Stimulated activated naive CD8-positive, alpha-beta T cell treated with anti-CD3 and anti-CD28 coated beads, Interleukin-15, amount 100 ng/mL, for 72 hours (primary cell): ENCODE measurements at regions not wholly inside any gene's neighbourhood (a gene's known extent, or its start where the extent isn't known, plus 50 kb on each side); places are given as distances from the start of the nearest gene placed in this dataset.

Source experiments
- ATAC-seq: fragments of 150-1000 bp; cut with Tn5 transposase; 2 replicates; pipeline ENCODE4 v1.10.0; 2021; ENCODE audit warnings: mild to moderate bottlenecking, moderate library complexity
- DNase-seq, 2 donors: peaks; one replicate each; pipeline ENCODE4 v3.0.0; 2021 to 2022
- H3K27ac Mint-ChIP-seq, 2 donors: one replicate each; pipeline ENCODE4 v1.8.0; 2022; ENCODE audit warnings: mild to moderate bottlenecking in 2 of 2, mixed read lengths in 2 of 2, moderate library complexity in 2 of 2
- H3K27me3 Mint-ChIP-seq: one replicate; pipeline ENCODE4 v1.8.0; 2022; ENCODE audit warnings: mixed read lengths
- H3K4me1 Mint-ChIP-seq: one replicate; pipeline ENCODE4 v1.8.0; 2022; ENCODE audit warnings: mild to moderate bottlenecking, mixed read lengths
- H3K4me3 Mint-ChIP-seq, 2 donors: one replicate each; pipeline ENCODE4 v1.8.0; 2022; ENCODE audit warnings: mild to moderate bottlenecking in 2 of 2, mixed read lengths in 2 of 2, moderate library complexity in 1 of 2
- H3K9me3 Mint-ChIP-seq, 2 donors: one replicate each; pipeline ENCODE4 v1.8.0; 2022; ENCODE audit warnings: mixed read lengths in 2 of 2

GRCh38 chr6:88301888-88302768 is 136.0 kb upstream of the CNR1 start:
- H3K4me3 Mint-ChIP-seq, result no peak overlapping the region
- ATAC-seq (no peak), DNase-seq (no peak)
- no peaks in the 10 kb centered on the region for H3K27me3 Mint-ChIP-seq
- H3K9me3 Mint-ChIP-seq, result no peaks in the 10 kb centered on the region
- H3K27ac Mint-ChIP-seq, result no peak overlapping the region
- H3K4me1 Mint-ChIP-seq, result no peaks in the 10 kb centered on the region

DNA sequence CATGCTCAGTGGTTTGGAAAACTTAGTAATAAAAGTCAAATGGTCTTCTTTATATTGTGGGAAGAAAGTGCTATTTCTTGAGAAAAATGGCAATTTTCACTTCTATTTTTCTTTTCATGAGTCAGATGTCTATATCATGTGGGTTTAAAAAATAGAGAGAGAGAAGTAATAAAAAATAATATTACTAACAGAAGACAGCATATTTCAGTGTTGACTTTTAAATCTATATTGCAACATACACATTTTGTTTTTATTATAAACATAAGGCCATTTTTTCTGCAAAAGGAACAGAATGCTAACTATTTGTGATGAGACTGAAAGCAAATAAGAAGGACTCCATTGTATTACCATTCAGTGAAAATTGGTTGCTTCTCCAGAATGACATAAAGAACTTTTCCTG is 135.1 kb upstream of the CNR1 start:
- Mint-ChIP-seq H3K4me3 (no peak overlapping the region), H3K9me3 (no peaks in the 10 kb centered on the region), H3K4me1 (no peaks in the 10 kb centered on the region), H3K27ac (no peak overlapping the region), H3K27me3 (no peaks in the 10 kb centered on the region)
- ATAC-seq (no peak), DNase-seq (no peak)

DNA sequence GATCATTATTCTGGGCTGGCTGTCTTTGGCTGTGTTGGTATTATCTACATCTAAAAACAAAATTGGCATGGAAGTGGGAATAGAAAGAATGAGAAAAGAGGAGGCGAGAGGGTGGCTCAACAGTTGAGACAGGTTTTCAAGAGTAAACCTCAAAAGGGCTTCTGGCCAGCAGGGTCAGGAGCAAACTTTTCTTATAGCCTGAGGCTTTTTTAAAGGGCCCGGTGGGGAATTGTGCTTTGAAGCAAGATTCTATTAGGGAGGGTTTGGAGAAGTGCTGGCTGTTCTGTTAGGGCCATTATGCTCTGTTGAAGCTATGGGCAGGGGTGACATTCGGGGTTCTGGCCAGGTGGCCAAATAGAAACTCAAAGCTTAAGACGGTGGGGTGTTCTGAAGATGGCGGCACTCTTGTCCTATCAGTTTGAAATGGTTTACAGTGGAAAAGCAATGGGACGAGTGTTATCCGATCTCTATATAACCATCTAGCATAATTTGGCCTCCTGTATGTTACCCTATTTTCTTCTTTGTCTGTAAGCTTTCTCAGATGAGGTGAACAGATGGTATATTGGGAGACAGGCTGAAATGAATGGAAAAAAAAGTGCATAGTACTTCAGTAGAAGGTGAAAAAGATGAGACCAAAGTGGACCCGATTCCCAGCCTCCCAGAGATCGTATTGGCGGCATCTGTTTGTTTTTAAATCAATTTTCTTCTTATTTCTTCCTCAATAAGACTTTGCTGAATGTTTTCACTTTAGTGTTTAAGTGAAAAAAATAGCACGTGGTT is 132.1 kb upstream of the CNR1 start:
- no peak for DNase-seq
- no peaks in the 10 kb centered on the region for H3K4me1 Mint-ChIP-seq
- no peak for ATAC-seq
- no peak overlapping the region for H3K27ac Mint-ChIP-seq
- no peak overlapping the region for H3K4me3 Mint-ChIP-seq
- H3K9me3 Mint-ChIP-seq, result no peaks in the 10 kb centered on the region
- H3K27me3 Mint-ChIP-seq, result no peaks in the 10 kb centered on the region

GRCh38 chr6:88296694-88297093 is 130.5 kb upstream of the CNR1 start:
- Mint-ChIP-seq H3K27me3 (no peaks in the 10 kb centered on the region), H3K27ac (no peak overlapping the region), H3K4me1 (no peaks in the 10 kb centered on the region), H3K9me3 (no peaks in the 10 kb centered on the region), H3K4me3 (no peak overlapping the region)
- DNase-seq (no peak), ATAC-seq (no peak)

GRCh38 chr6:88295663-88296062 is 129.5 kb upstream of the CNR1 start:
- DNase-seq (no peak), ATAC-seq (no peak)
- H3K9me3 Mint-ChIP-seq, result peaks cover 0 to 3% of the 10 kb centered on the region in 2 donors
- no peaks in the 10 kb centered on the region for H3K4me1 Mint-ChIP-seq
- no peaks in the 10 kb centered on the region for H3K27me3 Mint-ChIP-seq
- no peak overlapping the region for H3K27ac Mint-ChIP-seq
- no peak overlapping the region for H3K4me3 Mint-ChIP-seq

- H3K27me3 Mint-ChIP-seq, result no peaks in the 10 kb centered on the region
- DNase-seq (no peak), ATAC-seq (no peak)
- no peak overlapping the region for H3K27ac Mint-ChIP-seq
- no peak overlapping the region for H3K4me3 Mint-ChIP-seq
- peaks cover 0 to 6% of the 10 kb centered on the region in 2 donors for H3K9me3 Mint-ChIP-seq
- H3K4me1 Mint-ChIP-seq, result no peaks in the 10 kb centered on the region
Observed at GRCh38 chr6:88294702-88295101, 128.6 kb upstream of the CNR1 start.

- Mint-ChIP-seq H3K27ac (no peak overlapping the region), H3K4me1 (no peaks in the 10 kb centered on the region), H3K27me3 (no peaks in the 10 kb centered on the region), H3K9me3 (peaks cover 11 to 16% of the 10 kb centered on the region in 2 donors), H3K4me3 (no peak overlapping the region)
- ATAC-seq (no peak), DNase-seq (no peak)
Observed at GRCh38 chr6:88290411-88290810, 124.3 kb upstream of the CNR1 start.

DNA sequence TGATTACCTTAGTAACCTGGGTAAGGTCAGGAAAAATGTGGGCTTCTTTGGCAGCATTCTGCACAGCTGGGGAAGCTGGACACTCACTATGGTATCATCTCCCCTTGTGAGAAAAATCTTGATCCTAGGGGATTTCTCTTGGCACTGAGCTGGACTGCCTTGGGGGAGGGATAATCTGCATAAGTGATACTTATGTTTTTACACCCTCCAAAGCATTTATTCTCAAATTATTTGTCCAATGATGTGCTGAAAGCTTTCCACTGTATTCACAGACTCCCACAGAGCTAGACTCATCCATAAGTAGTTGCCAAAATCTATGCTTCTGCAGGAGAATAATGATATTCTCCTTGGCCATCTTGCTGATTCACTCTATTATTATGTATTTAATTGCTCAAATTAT is 121.5 kb upstream of the CNR1 start:
- Mint-ChIP-seq H3K4me1 (no peaks in the 10 kb centered on the region), H3K27me3 (no peaks in the 10 kb centered on the region), H3K27ac (no peak overlapping the region), H3K9me3 (peaks cover 15 to 16% of the 10 kb centered on the region in 2 donors), H3K4me3 (no peak overlapping the region)
- no peak for DNase-seq
- ATAC-seq, result no peak

- Mint-ChIP-seq H3K4me3 (no peak overlapping the region), H3K27me3 (no peaks in the 10 kb centered on the region), H3K9me3 (no peaks in the 10 kb centered on the region), H3K27ac (no peak overlapping the region), H3K4me1 (no peaks in the 10 kb centered on the region)
- ATAC-seq (peak; percentile 35), DNase-seq (no peak)
Observed at GRCh38 chr6:88276331-88276730, 110.2 kb upstream of the CNR1 start.

DNA sequence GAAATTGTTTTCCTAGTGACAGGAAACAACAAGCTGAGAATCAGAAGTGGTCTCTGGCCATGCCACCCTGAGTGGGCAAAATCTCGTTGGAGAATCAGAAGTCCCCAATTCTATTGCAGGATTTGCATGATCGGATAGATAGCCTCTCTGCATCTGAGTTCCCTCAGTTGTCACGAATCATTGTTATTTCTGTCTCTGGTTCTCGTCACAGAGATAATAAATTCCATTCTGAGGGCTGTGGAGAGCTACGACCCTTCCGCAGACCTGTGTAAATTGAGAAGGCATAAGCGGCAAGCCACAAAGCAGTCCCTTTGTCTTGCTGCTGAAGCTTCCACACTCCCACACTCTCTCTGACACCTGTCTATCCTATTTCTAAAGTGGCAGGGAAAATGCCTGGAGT is 102.4 kb upstream of the CNR1 start:
- no peak for ATAC-seq

DNA sequence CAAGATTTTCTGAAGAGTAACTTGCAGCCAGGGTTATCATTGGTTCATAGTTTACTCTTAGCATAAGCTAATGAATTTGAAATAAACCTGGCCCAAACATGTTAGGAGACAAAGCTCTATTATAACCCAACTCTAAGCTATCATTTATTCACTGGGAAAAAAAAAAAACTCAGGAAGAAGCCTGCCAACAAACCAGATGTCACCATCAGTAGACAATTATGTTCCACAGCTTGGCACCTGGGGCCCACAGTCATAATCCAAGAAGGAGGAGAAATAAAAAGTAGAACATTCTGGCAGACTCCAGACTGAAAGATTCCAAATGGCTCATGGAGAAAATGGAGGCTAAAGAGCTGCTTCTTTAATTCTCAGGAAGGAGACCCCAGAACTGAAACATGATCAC is 100.0 kb upstream of the CNR1 start:
- ATAC-seq (no peak), DNase-seq (no peak)
- Mint-ChIP-seq H3K4me3 (no peak overlapping the region), H3K27ac (no peak overlapping the region), H3K4me1 (no peaks in the 10 kb centered on the region), H3K9me3 (no peaks in the 10 kb centered on the region), H3K27me3 (peaks cover 17% of the 10 kb centered on the region)

More for the DNA sequence above, 102.4 kb upstream of the CNR1 start:
- no peaks in the 10 kb centered on the region for H3K4me1 Mint-ChIP-seq
- DNase-seq, result no peak
- peaks cover 12% of the 10 kb centered on the region for H3K27me3 Mint-ChIP-seq
- no peak overlapping the region for H3K27ac Mint-ChIP-seq
- no peaks in the 10 kb centered on the region for H3K9me3 Mint-ChIP-seq
- no peak overlapping the region for H3K4me3 Mint-ChIP-seq

DNA sequence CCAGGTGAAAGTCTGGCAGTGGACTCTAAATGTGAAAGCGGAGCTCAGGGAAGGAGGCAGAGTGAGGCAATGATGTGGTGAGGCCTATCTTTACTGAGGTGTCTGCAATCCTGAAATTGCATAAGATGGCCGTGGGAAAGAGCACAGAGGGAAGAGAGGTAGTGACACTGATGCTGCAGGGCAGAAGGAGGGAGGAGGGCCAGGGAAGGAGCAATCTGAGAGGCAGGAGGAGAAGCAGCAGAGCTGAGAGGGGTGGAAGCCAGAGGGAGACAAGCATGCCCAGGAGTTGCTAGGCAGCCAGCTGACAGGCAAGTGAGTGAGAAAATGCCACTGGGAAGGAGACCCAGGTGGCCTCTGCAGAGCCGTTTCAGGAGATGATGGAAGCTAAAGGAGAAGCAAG is 97.4 kb upstream of the CNR1 start:
- no peak overlapping the region for H3K4me3 Mint-ChIP-seq
- H3K27me3 Mint-ChIP-seq, result peaks cover 8% of the 10 kb centered on the region
- DNase-seq (no peak), ATAC-seq (no peak)
- no peaks in the 10 kb centered on the region for H3K4me1 Mint-ChIP-seq
- no peaks in the 10 kb centered on the region for H3K9me3 Mint-ChIP-seq
- H3K27ac Mint-ChIP-seq, result no peak overlapping the region

GRCh38 chr6:88262332-88262731 is 96.2 kb upstream of the CNR1 start:
- no peak overlapping the region for H3K27ac Mint-ChIP-seq
- no peaks in the 10 kb centered on the region for H3K9me3 Mint-ChIP-seq
- no peak overlapping the region for H3K4me3 Mint-ChIP-seq
- DNase-seq (no peak), ATAC-seq (no peak)
- H3K4me1 Mint-ChIP-seq, result no peaks in the 10 kb centered on the region
- H3K27me3 Mint-ChIP-seq, result peaks cover 8% of the 10 kb centered on the region

DNA sequence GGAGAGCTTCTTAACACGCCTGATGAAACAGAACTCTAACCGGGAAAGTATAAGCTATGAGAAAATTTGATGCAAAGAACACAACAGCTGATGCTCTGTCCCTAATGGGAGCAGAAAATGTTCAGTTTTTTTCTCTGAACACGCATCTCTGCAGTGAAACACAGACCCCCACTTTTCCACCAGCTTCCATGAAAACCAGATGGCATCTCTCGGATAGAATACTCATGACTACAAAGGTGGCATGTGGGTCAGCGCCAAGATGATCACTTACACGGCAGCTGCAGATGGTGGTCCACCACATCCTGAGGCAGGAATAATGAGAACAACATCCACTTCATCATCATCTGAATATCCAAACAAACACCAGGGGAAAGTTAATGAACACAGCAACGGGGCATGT is 85.2 kb upstream of the CNR1 start:
- H3K27me3 Mint-ChIP-seq, result peaks cover 8% of the 10 kb centered on the region
- no peak overlapping the region for H3K27ac Mint-ChIP-seq
- DNase-seq (no peak), ATAC-seq (no peak)
- no peaks in the 10 kb centered on the region for H3K4me1 Mint-ChIP-seq
- no peak overlapping the region for H3K4me3 Mint-ChIP-seq
- peaks cover 1 to 10% of the 10 kb centered on the region in 2 donors for H3K9me3 Mint-ChIP-seq

DNA sequence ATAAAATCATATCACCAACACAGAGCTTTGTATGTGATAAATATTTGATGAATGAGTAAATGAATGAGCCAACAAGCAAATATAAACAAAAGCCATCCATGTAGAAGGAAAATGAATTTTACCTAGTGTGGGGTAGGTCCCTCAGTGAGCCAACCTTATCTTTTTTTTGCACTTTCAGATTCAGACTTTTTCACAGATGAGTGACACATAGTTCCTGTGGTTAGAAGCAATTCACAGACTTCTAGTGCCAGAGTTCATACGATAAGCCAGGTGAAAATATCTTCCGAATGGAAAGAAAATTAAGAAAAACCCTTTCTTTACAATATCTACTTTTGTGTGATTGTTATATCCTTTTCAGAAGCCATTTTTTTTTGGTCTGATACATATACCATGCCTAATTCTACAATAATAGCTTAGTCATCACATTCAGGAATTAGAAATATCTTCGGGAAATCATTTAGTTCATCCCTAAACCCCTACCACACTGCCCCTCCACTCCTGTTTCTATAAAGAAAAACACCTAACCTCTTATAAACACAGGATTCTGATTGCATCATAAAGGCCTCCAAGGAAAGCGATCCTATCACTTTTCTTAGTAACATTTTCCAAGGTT is 82.7 kb upstream of the CNR1 start:
- no peaks in the 10 kb centered on the region for H3K9me3 Mint-ChIP-seq
- peaks cover 8% of the 10 kb centered on the region for H3K27me3 Mint-ChIP-seq
- DNase-seq, result no peak
- no peak for ATAC-seq
- H3K27ac Mint-ChIP-seq, result no peak overlapping the region
- H3K4me1 Mint-ChIP-seq, result no peaks in the 10 kb centered on the region
- no peak overlapping the region for H3K4me3 Mint-ChIP-seq

GRCh38 chr6:88246654-88247053 is 80.5 kb upstream of the CNR1 start:
- no peak overlapping the region for H3K27ac Mint-ChIP-seq
- ATAC-seq (no peak), DNase-seq (no peak)
- H3K4me3 Mint-ChIP-seq, result no peak overlapping the region
- no peaks in the 10 kb centered on the region for H3K4me1 Mint-ChIP-seq
- no peaks in the 10 kb centered on the region for H3K27me3 Mint-ChIP-seq
- peaks cover 0 to 4% of the 10 kb centered on the region in 2 donors for H3K9me3 Mint-ChIP-seq
